ENCODE measurements at regions not wholly inside any gene's neighbourhood (a gene's known extent, or its start where the extent isn't known, plus 50 kb on each side); places are given as distances from the start of the nearest gene placed in this dataset.

DNA sequence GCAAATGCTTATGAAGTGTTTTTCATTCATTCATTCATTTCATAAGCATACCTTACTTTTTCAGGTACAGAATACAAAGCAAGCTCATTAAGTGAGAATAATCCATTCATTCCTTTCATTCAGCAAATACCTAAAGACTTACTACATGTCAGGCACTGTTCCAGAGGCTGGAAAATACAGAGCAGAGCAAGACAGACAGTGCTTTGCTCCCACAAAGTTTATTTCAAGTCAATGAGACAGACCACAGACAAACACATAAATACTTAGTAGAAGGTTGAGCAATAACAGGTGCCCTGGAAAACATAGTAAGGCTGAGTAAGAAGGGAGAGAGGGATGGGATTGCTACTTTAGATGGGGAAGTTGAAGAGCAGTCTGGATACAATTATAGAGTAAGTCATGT is 309.8 kb downstream of the C1D start:
- TF ChIP-seq, protein P1, sequence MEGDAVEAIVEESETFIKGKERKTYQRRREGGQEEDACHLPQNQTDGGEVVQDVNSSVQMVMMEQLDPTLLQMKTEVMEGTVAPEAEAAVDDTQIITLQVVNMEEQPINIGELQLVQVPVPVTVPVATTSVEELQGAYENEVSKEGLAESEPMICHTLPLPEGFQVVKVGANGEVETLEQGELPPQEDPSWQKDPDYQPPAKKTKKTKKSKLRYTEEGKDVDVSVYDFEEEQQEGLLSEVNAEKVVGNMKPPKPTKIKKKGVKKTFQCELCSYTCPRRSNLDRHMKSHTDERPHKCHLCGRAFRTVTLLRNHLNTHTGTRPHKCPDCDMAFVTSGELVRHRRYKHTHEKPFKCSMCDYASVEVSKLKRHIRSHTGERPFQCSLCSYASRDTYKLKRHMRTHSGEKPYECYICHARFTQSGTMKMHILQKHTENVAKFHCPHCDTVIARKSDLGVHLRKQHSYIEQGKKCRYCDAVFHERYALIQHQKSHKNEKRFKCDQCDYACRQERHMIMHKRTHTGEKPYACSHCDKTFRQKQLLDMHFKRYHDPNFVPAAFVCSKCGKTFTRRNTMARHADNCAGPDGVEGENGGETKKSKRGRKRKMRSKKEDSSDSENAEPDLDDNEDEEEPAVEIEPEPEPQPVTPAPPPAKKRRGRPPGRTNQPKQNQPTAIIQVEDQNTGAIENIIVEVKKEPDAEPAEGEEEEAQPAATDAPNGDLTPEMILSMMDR (conservative IDR thresholded peaks at IDR 0.05; ENCODE audit: low read depth, low read length) = no peak
- no peak for TF ChIP-seq EZH2 (IDR thresholded peaks at IDR 0.05; ENCODE audit: borderline replicate concordance, low read depth, low read length, poor library complexity, severe bottlenecking)
